Stimulated activated CD4-positive, alpha-beta T cell treated with anti-CD3 and anti-CD28 coated beads, TNF-alpha, amount 100 ng/mL, for 4 hours (primary cell): ENCODE measurements at regions not wholly inside any gene's neighbourhood (a gene's known extent, or its start where the extent isn't known, plus 50 kb on each side); places are given as distances from the start of the nearest gene placed in this dataset.

Experiments
- DNase-seq, 3 experiments: peaks; one replicate each; pipeline ENCODE4 v3.0.0-alpha.2; 2020; ENCODE audit warnings: low read depth in 3 of 3

- DNase-seq = no peak
Measured at GRCh38 chr6:95501032-95501904, 76.1 kb upstream of the MANEA start.

GRCh38 chr6:95503568-95503967 lies 73.8 kb upstream of the MANEA start:
- DNase-seq = no peak

GRCh38 chr6:95511404-95511803 lies 65.9 kb upstream of the MANEA start:
- DNase-seq = no peak

- DNase-seq = no peak
Measured at GRCh38 chr6:95515975-95516374, 61.4 kb upstream of the MANEA start.

- no peak for DNase-seq
Measured at GRCh38 chr6:95517004-95517403, 60.3 kb upstream of the MANEA start.

- no peak for DNase-seq
Measured at GRCh38 chr6:95517568-95517967, 59.8 kb upstream of the MANEA start.

- no peak for DNase-seq
Measured at GRCh38 chr6:95518630-95519227, 58.6 kb upstream of the MANEA start.

GRCh38 chr6:95519228-95520037 lies 57.9 kb upstream of the MANEA start:
- DNase-seq = no peak

- DNase-seq = no peak
Measured at GRCh38 chr6:95521181-95521580, 56.2 kb upstream of the MANEA start.
